Stimulated activated CD8-positive, alpha-beta memory T cell treated with anti-CD3 and anti-CD28 coated beads, Interleukin-2, amount 100 ng/mL, for 48 hours (primary cell): ENCODE measurements at regions not wholly inside any gene's neighbourhood (a gene's known extent, or its start where the extent isn't known, plus 50 kb on each side); places are given as distances from the start of the nearest gene placed in this dataset.
"Not testable (repeated sequence)": the region's sequence is repeated elsewhere in the genome, so short reads cannot be mapped to it uniquely, and the experiment has no call there.

Experiments
- DNase-seq, 2 donors: peaks; one replicate each; pipeline ENCODE4 v3.0.0-alpha.2; 2020; ENCODE audit warnings: low read depth in 2 of 2

DNA sequence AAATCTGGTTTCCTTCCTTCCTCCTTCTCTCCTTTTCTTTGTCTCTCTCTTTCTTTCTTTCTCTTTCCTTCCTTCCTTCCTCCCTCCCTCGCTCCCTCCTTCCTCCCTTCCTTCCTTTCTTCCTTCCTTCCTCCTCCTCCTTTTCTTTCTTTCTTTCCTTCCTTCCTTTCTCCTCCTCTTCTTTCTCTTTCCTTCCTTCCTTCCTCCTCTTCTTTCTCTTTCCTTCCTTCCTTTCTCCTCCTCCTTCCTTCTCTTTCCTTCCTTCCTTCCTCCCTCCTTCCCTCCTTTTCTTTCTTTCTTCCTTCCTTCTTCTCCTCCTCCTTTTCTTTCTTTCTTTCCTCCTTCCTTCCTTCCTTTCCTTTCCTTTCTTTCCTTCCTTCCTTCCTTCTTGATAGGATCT, 61.2 kb downstream of the VIP start:
- DNase-seq: no peak

DNA sequence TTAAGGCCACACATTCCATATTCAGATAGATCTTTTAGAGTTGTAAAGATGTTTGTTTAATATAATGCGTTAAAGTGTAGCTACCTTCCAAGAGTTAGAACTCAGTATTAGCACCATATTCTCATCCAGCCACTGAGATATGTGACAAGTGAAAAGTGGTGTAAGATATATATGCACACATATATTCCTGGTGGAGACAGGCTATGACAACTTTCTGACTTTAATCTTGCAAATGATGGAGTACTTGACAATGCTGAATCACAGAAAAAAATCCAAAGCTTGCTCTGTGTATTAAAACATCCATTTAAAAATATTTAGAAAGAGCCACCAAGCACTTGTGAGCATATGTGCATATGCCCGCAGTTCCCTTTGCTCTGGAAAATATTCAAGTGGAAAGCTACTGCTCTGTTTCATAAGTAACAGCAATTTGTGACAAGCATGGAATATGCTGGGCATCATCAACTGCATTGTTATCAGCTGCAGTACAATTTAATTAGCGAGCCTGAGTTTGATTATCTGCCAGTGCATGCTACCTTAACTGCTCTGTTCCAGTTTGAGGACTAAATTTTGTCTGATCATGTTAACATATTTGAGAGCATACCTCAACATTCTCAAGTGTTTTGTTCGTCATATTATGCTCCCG, 64.8 kb downstream of the VIP start:
- DNase-seq: no peak

DNA sequence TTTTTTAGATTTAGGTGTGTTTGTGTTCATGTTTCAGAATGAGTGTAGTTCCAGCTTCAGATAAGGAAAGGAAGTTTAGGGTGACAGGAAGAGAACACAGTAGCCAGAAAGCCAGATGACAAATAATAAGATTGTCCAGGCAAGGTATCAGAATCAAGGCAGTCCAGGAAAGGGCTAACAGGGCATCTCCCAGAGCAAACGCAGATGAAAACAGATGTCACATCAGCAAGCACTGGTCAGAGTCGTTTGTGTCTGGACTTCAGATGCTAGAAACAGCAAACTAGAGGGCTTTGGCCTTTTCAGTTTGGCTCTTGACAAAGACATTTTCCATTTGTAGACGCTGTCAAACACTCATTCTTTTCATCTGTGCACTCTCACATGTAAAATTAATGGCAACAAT, 65.5 kb downstream of the VIP start:
- no peak for DNase-seq

DNA sequence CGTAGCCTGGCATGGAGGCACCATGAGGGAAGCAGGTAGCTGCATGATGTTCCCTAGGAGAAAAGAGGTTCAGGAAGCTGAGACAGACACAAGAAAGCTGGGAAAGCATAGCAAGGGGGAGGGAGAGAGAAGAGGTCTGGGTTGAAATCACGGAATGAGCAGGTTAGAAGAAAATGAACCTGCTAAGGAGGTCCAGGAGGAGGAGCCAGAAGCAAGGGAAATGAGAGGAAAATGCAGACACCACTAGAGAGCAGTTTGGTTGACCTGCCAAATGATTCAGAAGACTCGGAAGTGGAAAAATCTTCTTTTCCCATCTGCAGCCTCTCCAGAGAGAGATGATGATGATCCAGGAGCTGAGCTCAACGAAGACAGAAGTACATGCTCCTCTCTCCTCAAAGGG, 70.9 kb downstream of the VIP start:
- DNase-seq: no peak

DNA sequence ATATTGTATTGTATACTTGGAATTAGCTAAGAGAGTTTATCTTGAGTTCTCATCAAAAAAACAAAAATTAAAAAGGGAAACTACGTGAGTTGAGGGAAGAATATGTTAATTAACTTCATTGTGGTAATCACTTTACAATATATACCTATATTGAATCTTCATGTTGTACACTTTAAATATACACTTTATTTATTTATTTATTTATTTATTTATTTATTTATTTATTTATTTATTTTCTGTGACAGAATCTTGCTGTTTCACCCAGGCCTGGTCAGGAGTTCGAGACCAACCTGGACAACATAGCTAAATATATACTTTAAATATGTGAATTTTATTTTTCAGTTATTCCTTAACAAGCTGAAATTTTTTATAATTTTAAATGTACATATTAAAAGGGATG, 74.1 kb downstream of the VIP start:
- no peak for DNase-seq

DNA sequence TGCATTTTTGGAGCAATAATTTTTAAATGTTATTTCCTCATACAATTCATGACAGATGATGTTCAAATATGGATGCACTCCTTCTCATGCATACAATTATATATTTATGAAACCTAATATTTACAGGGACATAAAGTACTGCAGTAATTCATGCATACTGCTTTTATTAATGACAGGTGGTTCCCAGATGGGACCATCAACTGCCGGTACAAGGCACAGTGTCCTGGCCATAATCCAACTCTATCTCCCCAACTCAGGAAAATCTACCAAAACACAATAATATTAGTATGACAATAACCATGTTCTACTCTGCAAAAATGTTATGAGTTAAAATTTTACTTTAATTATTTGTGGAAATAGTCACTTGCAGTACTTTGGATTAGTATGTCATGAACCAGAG, 77.8 kb downstream of the VIP start:
- DNase-seq: no peak

DNA sequence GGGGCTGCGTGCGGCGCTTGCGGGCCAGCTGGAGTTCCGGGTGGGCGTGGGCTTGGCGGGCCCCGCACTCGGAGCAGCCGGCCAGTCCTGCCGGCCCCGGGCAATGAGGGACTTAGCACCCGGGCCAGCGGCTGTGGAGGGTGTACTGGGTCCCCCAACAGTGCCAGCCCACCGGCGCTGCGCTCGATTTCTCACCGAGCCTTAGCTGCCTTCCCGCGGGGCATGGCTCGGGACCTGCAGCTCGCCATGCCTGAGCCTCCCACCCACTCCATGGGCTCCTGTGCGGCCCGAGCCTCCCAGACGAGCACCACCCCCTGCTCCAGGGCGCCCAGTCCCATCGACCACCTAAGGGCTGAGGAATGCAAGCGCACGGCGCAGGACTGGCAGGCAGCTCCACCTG, 83.8 kb downstream of the VIP start:
- not testable (repeated sequence) for DNase-seq

DNA sequence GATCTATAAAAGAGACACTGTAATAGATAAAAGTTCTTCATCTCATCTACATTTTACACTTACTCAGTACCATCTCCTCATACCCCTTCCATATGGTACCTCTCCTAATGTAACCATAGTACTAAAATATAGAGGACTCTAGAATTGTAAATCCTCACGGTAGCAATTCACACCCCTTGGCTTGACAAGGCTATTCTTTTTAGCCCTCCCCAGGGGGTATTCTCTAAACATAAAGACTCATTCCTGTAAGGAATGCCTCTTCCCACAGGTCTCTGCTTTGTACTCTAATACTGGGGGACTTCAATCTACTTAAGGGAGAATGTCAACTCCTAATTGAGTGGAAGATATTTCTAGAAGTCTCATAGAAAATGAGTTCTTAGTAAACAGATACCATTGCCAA, 85.9 kb downstream of the VIP start:
- no peak for DNase-seq

DNA sequence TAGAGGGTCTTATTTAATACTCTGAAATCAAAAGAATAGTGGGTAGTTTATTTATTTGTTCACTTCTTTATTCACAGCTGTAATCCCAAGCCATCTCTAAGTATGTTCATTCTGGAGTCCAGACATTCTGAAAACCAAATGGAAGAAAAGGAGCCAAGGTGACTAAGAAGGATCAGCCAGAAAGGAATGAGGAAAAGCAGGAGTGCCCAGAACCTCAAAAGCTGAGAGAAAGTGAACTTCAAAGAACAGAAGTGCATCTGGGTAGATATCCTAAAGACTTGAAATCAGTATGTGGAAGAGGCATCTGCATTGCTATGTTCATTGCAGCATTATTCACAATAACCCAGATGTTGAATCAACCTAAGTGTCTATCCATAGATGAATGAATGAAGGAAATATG, 94.8 kb downstream of the VIP start:
- no peak for DNase-seq

DNA sequence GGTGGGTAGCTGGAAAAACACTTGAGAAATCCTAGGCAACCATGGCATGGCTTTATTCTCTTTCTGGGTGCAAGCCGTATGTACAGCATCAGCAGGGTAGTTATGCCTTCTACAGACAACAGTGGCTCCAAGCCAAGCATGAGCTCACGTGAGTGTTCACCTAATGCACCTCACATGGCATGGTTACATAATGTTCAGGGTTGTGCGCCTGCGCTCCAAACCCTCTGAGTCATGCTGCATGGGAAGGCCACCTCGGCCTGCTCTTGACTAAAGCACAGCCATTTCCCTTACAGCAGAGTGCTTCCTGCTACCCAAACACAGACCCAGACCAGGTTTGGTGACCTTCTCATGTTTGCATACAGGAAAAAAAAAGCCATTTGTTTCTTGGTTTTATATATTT, 96.2 kb downstream of the VIP start:
- no peak for DNase-seq

DNA sequence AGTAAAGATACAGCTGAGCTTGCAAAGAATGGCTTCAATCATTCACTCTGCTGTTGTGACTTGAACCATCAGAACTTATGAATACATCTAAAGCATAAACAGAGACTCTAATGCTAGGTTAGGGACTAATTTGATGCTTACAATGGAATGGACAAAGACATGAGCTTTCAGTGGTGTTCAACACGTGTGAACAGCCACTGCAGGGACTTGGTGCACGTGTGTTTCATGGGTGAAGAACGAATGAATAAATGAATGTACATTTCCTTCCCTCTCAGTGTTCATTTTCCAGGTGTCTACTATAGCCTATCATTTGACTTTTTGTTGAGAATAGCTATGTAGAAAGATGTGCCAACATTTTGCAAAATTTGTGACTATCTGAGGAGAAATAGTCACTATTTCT, 98.3 kb downstream of the VIP start:
- DNase-seq: no peak

DNA sequence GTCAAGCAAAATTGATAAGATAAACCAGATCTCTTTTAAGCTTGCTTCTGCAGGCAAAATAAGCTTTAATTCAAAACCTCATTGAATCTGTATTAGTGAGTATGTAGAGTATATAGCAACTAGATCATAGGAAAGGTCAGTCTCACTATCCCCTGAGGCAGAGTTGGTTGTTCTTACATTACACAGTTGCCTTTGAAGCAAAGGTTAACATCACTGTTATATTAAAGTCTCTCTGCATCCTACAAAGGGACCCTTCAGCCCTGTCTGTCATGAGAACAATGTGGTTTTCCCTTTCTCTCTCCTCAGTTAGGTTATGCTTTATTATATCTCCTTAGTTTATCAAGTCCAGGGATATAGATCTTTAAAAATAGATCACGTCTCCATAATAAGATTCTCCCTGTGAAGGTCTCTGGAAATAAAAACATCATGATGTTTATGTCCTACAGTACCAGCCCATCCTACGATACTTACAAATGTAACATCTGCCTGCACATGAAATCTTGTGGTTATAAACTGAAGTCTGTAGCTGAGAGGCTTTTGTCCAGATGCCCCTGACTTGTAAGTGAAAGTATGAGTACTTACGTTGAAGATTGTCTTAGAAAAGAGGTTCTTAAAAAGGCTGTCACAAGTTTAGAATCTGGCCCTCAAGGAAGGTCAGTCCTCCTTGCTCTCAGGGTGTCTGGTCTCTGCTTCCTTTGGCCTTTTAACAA, 103.6 kb downstream of the VIP start:
- no peak for DNase-seq

DNA sequence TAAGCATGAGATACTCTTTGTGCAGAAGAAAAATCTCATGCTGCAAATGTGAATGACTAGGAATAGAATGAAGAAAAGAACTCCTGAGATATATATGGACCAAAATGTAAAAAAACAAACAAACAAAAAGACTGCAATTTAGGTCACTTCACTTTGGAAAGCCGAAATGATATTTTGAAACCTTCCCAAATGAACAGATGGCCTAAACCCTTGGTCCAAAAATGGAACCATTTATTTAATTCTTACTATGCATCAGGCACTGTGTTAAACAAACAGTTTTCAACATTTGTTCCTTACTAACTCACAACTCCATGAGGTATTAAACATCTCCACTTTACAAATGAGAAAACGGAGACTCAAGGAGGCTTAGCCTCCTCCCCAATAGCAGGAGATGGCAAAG, 107.5 kb downstream of the VIP start:
- no peak for DNase-seq

DNA sequence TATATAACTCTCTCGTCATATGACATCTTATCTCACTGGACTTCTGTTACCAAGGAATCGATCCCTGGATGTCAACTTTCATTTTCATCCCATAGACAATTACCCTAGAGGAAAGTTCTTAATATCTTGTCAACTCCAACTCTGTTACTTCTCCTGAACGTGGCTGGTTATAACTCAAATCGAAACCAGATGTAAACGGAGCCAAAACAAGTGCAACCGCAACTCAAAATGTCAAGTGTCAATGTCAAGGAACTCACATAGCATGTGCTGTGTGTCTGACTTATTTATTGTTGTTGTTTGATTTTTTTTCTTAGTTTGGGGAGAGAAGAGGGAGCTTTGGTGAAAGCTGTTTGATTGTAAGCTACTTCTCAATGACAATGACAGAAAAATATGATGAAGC, 108.6 kb downstream of the VIP start:
- no peak for DNase-seq

DNA sequence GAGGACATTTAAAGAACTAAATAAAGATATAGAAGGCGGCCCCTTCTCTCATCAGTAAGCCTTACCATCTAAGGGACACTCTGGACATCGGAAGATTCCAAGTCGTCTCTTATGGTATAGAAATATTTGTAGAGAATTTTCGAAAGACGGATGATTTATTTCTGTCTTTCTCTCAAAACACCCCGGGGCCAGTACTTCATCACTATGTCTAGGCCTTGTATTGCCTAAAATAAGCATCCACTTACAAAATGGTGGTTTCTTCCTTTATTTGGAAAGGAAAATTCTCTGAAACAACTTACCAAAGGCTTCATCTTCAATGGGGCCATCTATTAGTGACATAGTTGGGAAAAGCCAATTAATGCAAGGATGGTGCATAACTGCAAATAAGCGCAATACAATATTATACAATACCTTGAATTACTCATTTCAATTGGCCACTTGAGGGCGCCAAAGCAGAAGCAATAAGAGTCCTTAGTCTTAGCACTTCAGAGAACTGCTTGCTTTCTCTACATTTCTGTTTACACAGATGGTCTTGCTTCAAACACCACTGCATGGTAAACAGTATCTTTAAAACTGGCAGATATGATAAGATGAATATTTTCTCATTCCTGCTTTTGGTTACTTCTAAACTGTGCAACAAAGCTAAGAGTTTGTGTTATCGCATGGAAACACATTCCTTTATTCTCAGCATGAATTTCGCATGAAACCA, 113.2 kb downstream of the VIP start:
- peak; percentile 19 to 33 for DNase-seq

DNA sequence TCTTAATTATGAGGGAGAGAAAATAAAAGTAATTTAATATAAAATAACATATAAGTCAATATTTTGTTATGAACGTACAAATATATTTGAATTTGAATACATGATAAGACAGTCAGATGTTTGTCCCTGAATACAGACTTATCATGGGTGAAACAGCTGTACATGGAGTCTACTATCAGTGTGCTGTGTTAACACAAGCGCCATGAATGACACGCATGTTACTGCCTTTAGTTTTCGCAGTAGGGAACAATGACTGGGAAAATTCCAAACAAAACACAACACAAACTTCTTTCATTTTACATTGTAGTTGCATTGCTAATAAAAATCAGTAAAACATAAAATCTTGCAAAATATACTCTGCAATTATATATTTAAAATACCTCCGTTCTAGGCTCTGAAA, 108.6 kb downstream of the FBXO5 start:
- no peak for DNase-seq

DNA sequence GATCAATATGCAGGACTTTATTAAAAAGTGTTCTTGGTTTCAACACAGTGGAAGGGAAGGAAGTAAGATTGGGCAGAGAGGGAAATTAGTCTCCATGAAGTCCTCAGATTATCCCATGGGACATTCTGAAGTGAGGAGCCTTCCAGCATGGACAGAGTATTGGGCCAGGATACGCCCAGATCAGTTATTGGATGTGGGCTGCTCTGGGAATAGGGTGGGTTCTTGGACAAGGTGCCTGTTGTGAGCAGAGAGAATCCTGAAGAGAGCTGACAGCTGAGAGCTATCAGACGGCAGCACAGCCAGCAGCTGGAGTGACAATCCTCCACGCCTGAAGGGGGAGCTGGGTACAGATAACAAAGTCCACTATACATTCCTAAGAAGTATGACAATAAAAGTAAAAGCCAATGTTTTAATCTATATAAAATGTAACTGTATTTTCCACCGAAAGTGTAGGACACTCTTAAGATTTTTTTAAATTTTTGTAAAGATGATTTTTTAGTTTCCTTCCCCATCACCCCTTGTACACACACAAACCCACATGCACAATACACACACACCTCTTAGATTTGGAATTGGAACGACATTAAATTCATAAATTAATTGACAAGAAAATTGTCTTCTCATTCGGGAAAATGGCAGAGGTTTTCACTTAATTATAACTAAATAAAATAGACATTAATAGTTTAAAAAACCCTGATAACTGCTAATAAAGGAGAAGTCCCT, 107.8 kb downstream of the FBXO5 start:
- DNase-seq: no peak

DNA sequence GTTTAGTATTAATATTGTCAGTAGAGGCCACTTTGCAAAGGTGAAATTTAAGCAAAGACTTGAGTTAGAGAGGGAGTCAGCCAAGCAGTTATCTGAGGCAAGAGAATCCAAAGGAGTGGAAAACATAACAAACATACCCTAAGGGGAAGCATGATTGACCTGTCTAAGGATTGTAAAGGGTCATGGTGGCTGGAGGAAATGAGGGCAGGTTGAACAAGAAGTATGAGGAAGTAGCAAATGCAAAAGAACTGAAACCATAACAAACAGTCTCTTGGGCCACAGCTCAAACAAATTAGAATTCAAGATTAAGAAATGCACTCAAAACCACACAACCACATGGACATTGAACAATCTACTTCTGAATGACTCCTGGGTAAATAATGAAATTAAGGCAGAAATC, 103.2 kb downstream of the FBXO5 start:
- no peak for DNase-seq

DNA sequence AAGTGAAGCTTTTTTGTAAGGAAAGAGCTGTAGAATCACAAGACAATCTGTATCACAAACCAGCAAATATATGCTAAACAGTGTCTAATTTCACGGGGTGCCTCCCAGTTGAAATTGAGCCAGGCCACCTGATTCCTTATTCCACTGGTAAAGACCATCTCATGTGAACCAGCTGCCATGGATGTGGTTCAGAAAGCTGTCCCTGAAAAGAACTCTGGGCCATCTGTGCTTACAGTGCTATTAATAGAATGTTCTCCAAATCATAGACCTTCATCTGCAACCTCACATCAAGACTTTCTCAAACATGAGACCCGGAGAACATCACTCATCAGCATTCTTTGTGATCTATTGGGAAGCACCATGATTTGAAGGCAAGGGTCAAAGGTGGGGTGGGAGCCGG, 89.7 kb downstream of the FBXO5 start:
- no peak for DNase-seq

DNA sequence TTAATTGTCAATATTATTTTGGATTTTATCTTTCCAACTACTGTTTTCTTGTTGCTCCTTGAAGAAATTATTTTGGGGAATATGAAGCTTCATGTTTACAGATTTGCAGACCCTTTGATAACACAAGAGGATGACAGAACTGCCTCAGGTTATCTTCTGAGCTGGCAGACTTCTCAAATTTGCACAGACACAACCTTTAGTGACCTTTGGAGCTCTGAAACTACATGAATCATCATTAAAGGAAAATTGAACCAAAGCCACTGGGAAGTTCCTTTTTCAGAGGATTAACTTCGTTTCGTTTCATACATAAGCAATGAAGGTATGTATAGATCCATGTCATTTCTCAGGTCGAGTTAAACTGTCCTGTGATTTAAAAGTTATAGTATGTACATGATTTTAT, 85.9 kb downstream of the FBXO5 start:
- no peak for DNase-seq

DNA sequence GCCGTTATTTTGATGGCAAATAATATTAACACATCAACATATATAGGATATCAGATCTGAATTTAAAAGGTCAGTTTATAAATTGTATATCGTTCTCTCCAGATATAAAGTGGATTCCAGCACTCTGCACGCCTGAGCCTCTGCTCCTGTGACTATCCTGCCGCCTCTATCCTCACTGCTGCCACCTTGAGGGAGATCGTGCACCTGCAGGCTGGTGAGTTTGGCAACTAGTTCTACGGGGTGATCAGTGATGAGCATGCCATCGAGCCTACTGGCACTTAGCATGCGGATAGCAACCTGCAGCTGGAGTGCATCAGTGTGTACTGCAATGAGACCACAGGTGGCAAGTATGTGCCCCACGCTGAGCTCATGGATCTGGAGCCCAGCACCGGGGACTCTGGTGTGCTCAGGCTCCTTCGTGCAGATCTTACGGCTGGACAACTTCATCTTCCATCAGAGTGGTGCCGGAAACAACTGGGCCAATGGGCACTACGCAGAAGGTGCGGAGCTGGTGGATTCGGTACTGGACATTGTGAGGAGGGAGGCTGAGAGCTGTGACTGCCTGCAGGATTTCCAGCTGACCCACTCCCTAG, 84.9 kb downstream of the FBXO5 start:
- peak; percentile 58 to 70 for DNase-seq

DNA sequence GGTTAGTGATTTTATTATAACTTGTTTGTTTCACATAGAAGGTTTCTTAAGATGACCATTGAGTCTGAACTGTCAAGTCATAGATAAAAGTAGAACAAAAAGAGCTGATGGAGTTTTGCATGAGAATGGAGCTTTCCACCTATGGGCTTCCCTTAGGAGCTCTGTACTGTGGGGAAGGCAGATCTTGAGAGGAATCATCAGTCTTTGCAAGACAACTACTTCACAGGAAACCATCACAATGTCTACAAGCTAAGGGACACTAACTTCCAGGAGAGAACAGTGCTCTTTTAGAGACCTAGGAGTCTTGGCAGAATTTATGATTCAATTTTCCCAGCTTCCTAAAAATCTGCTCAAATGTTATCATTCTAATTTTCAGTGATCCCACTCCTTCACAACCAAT, 78.2 kb downstream of the FBXO5 start:
- DNase-seq: no peak
